Frontal cortex (tissue), 3 donors: ENCODE measurements at regions not wholly inside any gene's neighbourhood (a gene's known extent, or its start where the extent isn't known, plus 50 kb on each side); places are given as distances from the start of the nearest gene placed in this dataset.
"Not testable (repeated sequence)": the region's sequence is repeated elsewhere in the genome, so short reads cannot be mapped to it uniquely, and the experiment has no call there.

Experiments
- DNase-seq, 2 donors: peaks; one replicate each; pipeline ENCODE4 v3.0.0; 2012; ENCODE audit warnings: low spot score in 2 of 2
- FAIRE-seq: peaks from 2 replicates; lab custom pipeline; 2012; peaks lifted over from hg19 to GRCh38; lab: Jason Lieb, UNC
- donor health status: control.
- donor health status: control.
- donor health status: control.

DNA sequence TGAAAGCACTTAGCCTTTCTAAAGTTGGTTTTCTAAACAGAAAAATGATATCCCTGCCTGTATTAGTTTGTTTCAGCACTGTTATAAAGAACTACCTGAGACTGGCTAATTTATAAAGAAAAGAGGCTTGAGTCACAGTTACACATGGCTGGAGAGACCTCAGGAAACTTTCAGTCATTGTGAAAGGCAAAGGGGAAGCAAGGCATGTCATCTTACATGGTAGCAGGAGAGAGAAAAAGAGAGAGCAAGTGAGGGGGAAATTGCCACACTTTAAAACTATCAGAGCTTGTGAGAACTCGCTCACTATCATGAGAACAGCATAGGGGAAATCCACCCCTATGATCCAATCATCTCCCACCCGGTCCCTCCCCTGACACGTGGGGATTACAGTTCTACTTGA lies 64.9 kb downstream of the FAM170A start:
- DNase-seq (no peak), FAIRE-seq (no peak)

GRCh38 chr5:119706049-119706448 lies 76.7 kb downstream of the FAM170A start:
- DNase-seq (no peak), FAIRE-seq (no peak)

GRCh38 chr5:119708076-119708790 lies 78.9 kb downstream of the FAM170A start:
- DNase-seq (no peak), FAIRE-seq (no peak)

DNA sequence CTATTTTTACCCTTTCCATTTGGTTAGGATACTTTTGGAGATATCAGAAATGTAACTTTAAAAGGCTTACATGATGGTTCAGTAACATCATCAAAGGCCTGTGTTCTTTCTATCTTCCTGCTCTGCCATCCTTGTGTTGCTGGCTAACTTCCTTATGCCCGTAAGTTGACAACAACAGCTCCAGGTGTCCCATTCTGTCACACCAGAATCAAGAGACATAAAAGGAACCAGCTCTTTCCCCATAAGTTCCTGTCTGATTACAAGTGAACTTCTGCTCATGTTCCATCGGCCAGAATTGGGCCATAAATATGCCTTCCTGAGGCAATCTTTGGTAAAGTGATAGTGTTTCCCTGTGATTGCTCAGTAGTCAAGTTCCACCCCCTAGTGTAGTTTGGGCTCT lies 92.4 kb downstream of the FAM170A start:
- DNase-seq, result no peak
- FAIRE-seq, result no peak

- FAIRE-seq, result not testable (repeated sequence)
Measured at GRCh38 chr5:119725291-119725690, 95.9 kb downstream of the FAM170A start.

DNA sequence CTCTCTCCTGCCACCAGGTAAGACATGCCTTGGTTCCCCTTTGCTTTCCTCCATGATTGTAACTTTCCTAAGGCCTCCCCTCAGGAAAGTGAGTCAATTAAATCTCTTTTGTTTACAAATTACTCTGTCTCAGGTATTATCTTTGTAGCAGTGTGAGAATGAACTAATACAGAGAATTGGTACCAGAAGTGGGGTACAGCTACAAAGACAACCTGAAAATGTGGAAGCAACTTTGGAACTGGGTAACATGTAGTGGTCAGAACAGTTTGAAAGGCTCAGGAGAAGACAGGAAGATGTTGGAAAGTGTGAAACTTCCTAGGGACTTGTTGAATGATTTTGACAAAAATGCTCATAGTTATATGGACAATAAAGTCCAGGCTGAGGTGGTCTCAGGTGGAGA lies 97.2 kb downstream of the FAM170A start:
- DNase-seq, result no peak
- no peak for FAIRE-seq

More at GRCh38 chr5:119725291-119725690, 95.9 kb downstream of the FAM170A start:
- DNase-seq, result not testable (repeated sequence)

DNA sequence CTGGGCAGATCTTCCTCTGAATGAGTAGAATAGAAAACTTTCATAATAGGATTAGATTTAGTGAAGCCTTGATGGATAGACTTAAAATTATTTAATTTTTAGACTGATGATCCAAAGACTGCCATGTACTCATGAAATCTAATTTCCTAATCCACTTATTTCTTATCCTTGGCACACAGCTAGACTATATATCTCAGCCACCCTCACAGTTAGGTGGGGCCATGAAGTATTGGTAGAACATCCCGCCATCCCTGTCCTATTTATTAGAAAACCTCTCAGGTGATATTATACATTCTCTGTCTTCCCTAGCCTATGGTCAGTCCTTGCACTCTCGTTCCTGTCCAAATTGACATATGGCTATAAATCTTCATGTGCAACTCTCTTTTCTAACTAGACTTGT lies 110.9 kb downstream of the FAM170A start:
- no peak for FAIRE-seq
- no peak for DNase-seq

- FAIRE-seq, result no peak
- DNase-seq, result no peak
Measured at GRCh38 chr5:119741691-119742090, 112.3 kb downstream of the FAM170A start.

GRCh38 chr5:119742311-119742710 lies 113.0 kb downstream of the FAM170A start:
- no peak for FAIRE-seq
- no peak for DNase-seq

- DNase-seq (no peak), FAIRE-seq (no peak)
Measured at GRCh38 chr5:119743927-119744326, 114.6 kb downstream of the FAM170A start.

GRCh38 chr5:119745976-119746375 lies 116.6 kb downstream of the FAM170A start:
- DNase-seq (no peak), FAIRE-seq (no peak)

- FAIRE-seq, result no peak
- no peak for DNase-seq
Measured at GRCh38 chr5:119746984-119747383, 117.6 kb downstream of the FAM170A start.

DNA sequence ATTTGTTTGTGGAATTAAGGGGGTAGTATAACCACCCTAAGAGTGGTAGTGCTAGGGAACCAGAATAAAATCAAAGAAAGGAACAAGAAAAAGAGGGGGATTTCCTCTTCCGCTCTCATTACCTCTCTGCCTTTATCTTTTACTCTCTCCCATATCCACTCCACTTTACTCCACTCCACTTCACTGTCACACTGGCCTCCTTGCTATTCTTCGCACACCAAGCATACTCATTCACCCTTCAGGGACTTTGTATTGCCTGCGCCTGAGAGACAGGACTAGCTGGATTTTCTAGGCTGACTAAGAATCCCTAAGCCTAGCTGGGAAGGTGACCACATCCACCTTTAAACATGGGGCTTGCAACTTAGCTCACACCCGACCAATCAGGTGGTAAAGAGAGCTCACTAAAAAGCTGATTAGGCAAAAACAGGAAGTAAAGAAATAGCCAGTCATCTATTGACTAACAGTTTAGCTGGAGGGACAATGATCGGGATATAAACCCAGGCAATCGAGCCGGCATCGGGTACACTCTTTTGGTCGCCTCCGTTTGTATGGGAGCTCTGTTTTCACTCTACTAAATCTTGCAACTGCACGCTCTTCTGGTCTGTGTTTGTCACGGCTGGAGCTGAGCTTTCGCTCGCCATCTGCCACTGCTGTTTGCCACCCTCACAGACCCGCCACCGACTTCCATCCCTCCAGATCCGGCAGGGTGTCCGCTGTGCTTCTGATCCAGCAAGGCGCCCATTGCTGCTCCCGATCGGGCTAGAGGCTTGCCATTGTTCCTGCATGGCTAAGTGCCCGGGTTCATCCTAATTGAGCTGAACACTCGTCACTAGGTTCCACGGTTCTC lies 121.8 kb downstream of the FAM170A start:
- no peak for FAIRE-seq
- DNase-seq, result no peak

- no peak for FAIRE-seq
- DNase-seq, result no peak
Measured at GRCh38 chr5:119751734-119752094, 122.4 kb downstream of the FAM170A start.

- DNase-seq, result no peak
- no peak for FAIRE-seq
Measured at GRCh38 chr5:119752921-119753886, 123.8 kb downstream of the FAM170A start.

GRCh38 chr5:119754825-119755224 lies 125.5 kb downstream of the FAM170A start:
- FAIRE-seq, DNase-seq: not testable (repeated sequence)

- DNase-seq (no peak), FAIRE-seq (no peak)
Measured at GRCh38 chr5:119757276-119757675, 127.9 kb downstream of the FAM170A start.

GRCh38 chr5:119769695-119770693 lies 140.6 kb downstream of the FAM170A start:
- not testable (repeated sequence) for FAIRE-seq

GRCh38 chr5:119780145-119780544 lies 150.8 kb downstream of the FAM170A start:
- DNase-seq, FAIRE-seq: not testable (repeated sequence)

More at GRCh38 chr5:119769695-119770693, 140.6 kb downstream of the FAM170A start:
- DNase-seq, result not testable (repeated sequence)
